Pancreas (tissue), 10 donors: ENCODE measurements at regions not wholly inside any gene's neighbourhood (a gene's known extent, or its start where the extent isn't known, plus 50 kb on each side); places are given as distances from the start of the nearest gene placed in this dataset.

Experiments
- ATAC-seq, 4 donors: fragments of 200-7000 bp; cut with Tn5 transposase; one replicate each; pipeline versions ENCODE4 v1.8.0 to v1.9.1; 2020; ENCODE audit warnings: mild to moderate bottlenecking in 4 of 4, moderate library complexity in 4 of 4
- DNase-seq, 6 donors: peaks; one replicate each; pipeline ENCODE4 v3.0.0-alpha.2; 2020
- FAIRE-seq: peaks from 2 replicates; lab custom pipeline; 2012; peaks lifted over from hg19 to GRCh38; lab: Jason Lieb, UNC
- H3K27ac ChIP-seq, 4 donors: fragments of 200-600 bp; sonication (generic); 1 replicate in 3 of 4; 2 replicates in 1 of 4; pipeline versions ENCODE4 v1.5.0 to v1.8.0; 2020
- H3K27me3 ChIP-seq, 4 donors: fragments of 200-600 bp; one replicate each; pipeline ENCODE4 v1.8.0; 2021
- H3K36me3 ChIP-seq, 3 donors: fragments of 200-600 bp; sonication (generic) in 1 of 3; one replicate each; pipeline versions ENCODE4 v1.5.0 to v1.8.0; 2020 to 2021
- H3K4me1 ChIP-seq, 3 donors: fragments of 200-600 bp; one replicate each; pipeline ENCODE4 v1.8.0; 2021
- H3K4me3 ChIP-seq, 4 donors: fragments of 200-600 bp; sonication (generic) in 2 of 4; one replicate each; pipeline versions ENCODE4 v1.5.0 to v1.8.0; 2020 to 2021
- H3K9me3 ChIP-seq, 4 donors: fragments of 200-600 bp; one replicate each; pipeline ENCODE4 v1.8.0; 2021
- WGBS, 2 donors: extraction: QIAGEN DNeasy Blood & Tissue Kit; methylation state at CpG; one replicate each; pipeline ENCODE4 v1.1.7; 2013; 5-methylcytosine and 5-hydroxymethylcytosine counted together
- intact Hi-C, 3 donors: fragments of 100-400 bp; cut with DNase I; formaldehyde crosslinking; loops; one replicate each; pipeline versions ENCODE4 v1.11.1 to v1.14.2; 2022
- TF ChIP-seq, protein P1 (sequence below), 4 donors: fragments of 200-600 bp; sonication (generic) in 3 of 4; IDR thresholded peaks; one replicate each; pipeline versions ENCODE4 v1.5.0 to v1.8.0; 2021; ENCODE audit warnings: antibody characterized with exemption in 4 of 4
- donor health status: healthy with polysubstance abuse.
- donor health status: DM: no; HTN: no; CAD: no; lungs with moderate emphysema.
- donor health status: DM: no; HTN: no; CAD: no.
- donor health status: control.
- donor health status: control.
- donor health status: Bipolar disorder and iron deficiency.
- donor health status: DM: yes; HTN: yes; CAD: no.
- donor health status: DM: no; HTN: no; CAD: no.
- donor health status: DM: no; HTN: no; CAD: no.
- donor health status: DM: yes; HTN: yes; CAD: no.

DNA sequence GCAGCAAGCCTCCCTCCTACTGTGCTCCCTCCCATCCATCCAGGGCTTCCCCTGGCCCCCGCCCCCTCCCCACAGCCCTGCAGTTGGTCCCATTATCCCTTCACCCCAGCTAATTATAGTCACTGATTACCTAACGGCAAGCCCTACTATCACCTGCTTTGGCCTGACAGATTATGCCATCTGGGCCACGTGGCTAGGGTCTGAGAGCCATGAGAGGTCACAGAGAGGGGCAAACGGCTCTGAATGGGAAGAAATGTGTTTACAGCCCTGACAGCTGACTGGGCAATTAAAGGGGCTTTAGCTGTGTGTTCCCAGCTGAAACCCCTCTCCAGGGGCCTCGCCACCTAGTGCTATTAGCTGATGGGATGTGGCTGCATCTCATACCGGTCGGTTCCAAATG, 134.4 kb upstream of the CPEB2 start:
- intact Hi-C loops = no loop called here
- H3K4me1 ChIP-seq = peaks cover 0 to 3% (median 0%) of the 10 kb centered on the region in 3 donors
- ATAC-seq (no peak), FAIRE-seq (no peak), DNase-seq (no peak)
- 60 to 62% methylated on average over 6 to 7 of the region's 7 CpGs for WGBS, 2 donors
- no peaks in the 10 kb centered on the region for H3K36me3 ChIP-seq
- H3K4me3 ChIP-seq = no peak overlapping the region
- TF ChIP-seq, protein P1, sequence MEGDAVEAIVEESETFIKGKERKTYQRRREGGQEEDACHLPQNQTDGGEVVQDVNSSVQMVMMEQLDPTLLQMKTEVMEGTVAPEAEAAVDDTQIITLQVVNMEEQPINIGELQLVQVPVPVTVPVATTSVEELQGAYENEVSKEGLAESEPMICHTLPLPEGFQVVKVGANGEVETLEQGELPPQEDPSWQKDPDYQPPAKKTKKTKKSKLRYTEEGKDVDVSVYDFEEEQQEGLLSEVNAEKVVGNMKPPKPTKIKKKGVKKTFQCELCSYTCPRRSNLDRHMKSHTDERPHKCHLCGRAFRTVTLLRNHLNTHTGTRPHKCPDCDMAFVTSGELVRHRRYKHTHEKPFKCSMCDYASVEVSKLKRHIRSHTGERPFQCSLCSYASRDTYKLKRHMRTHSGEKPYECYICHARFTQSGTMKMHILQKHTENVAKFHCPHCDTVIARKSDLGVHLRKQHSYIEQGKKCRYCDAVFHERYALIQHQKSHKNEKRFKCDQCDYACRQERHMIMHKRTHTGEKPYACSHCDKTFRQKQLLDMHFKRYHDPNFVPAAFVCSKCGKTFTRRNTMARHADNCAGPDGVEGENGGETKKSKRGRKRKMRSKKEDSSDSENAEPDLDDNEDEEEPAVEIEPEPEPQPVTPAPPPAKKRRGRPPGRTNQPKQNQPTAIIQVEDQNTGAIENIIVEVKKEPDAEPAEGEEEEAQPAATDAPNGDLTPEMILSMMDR (IDR thresholded peaks at IDR 0.05) = no peak
- no peak overlapping the region for H3K27ac ChIP-seq
- no peaks in the 10 kb centered on the region for H3K27me3 ChIP-seq
- H3K9me3 ChIP-seq = no peaks in the 10 kb centered on the region

DNA sequence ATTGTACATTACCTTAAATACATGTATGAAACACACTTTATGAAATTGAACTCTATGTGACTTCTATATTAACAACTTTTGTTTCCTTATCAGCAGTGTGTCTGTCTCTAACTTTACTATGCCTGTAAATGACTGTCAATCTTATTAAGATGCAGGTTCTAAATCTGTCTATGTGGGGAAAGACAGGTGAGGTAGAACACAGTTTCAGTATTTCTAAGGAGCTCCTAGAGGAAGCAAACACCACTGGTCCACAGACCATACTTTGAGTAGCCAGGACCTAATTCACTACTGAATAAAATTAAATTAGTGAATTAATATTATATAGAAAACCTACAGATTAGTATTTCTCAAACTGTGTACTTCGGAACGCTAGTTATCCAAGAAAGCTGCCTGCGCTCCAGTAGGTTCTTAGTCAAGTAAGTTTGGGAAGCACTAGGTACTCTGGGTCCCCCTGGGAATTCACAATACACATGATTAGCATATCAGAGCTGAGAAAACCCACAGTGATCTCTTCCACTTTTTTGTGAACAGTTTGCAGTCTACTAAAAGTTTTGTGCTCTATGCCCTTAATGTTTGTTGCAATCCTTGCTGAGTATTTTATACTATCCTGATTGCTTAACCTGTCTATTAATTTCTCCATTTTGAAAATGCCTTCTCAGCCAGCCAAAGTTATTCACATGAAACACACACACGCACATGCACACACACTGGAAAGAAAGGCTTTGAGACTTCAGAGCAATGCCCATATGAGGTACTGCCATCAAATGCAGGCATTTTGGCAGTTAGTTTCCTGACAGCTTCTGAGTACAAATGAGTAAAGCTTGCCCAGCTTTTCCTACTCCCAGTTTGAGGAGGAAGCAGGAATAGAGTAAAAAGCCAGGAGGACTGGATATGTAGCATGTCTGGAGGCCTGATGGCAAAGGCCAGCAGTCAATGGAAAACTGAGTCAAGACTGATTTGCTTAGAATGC, 133.6 kb upstream of the CPEB2 start:
- H3K27me3 ChIP-seq = no peaks in the 10 kb centered on the region
- DNase-seq = no peak
- 95 to 98% methylated on average over 4 of the region's 4 CpGs for WGBS, 2 donors
- no peaks in the 10 kb centered on the region for H3K36me3 ChIP-seq
- FAIRE-seq = no peak
- intact Hi-C loops = no loop called here
- no peak overlapping the region for H3K27ac ChIP-seq
- H3K4me1 ChIP-seq = peaks cover 0 to 3% (median 0%) of the 10 kb centered on the region in 3 donors
- no peaks in the 10 kb centered on the region for H3K9me3 ChIP-seq
- ATAC-seq = no peak
- TF ChIP-seq, protein P1 (IDR thresholded peaks at IDR 0.05) = no peak
- H3K4me3 ChIP-seq = no peak overlapping the region

DNA sequence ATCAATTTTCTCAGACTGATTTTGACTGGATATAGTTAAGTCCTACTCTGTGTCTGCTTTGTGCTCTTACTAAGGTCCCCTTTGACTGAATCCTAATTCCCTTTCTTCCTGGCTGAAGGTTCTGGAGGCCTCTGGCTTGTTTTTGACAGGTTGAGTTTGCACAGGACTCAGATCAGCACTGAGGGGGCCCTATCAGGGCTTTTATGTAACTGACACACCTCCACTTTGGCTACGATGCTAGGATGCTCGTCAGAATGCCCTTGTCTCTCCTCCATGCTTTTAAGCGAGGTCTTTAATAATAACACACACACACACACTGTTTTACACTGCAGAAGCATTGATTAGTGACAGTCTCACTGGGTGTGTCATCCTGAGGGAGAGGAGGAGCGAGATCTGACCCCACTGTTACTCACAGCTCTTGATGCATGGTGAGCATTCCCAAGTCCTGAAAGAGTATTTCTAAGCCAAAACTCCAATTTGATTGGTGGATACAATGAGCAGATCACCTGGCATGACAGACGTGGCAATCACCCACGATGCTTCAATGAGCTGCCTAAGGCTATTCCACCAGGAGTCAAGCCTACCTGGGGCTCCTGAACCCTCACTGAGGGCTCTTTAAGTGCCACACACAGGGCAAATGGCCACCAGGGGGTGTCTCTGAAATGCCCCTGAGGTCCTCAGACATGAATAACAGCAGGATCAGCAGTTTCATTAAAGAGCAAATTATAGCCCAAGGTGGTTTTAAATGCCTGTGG, 130.4 kb upstream of the CPEB2 start:
- 54 to 66% methylated on average over 6 of the region's 6 CpGs for WGBS, 2 donors
- TF ChIP-seq, protein P1 (IDR thresholded peaks at IDR 0.05) = peak in 1 of 4 donors; percentile 12
- FAIRE-seq (no peak), DNase-seq (peak in 2 of 6 donors; percentile 14 to 63), ATAC-seq (peak in 3 of 4 donors; percentile 53 to 55 (median 55))
- H3K27ac ChIP-seq = no peak overlapping the region
- H3K27me3 ChIP-seq = no peaks in the 10 kb centered on the region
- H3K36me3 ChIP-seq = no peaks in the 10 kb centered on the region
- no peak overlapping the region for H3K4me3 ChIP-seq
- no peaks in the 10 kb centered on the region for H3K4me1 ChIP-seq
- intact Hi-C loops = no loop called here
- H3K9me3 ChIP-seq = no peaks in the 10 kb centered on the region

DNA sequence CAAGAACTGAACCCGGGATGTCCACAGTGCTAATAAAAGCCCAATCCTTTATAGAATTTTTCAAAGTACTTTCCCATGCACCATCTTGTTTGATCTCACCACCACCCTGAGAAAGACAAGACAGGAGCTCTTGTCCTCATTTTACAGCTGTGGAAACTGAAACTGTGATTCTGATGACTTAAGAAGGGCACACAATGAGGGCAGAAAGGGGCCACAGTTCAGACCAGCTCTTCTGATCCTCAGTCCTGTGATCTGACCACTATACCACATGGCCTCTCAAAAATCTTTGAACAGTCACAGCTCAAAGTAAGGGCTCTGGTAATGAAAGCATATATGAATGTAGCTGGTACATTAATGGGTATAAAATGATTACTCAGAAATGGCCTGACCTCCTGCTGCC, 127.3 kb upstream of the CPEB2 start:
- H3K4me3 ChIP-seq = no peak overlapping the region
- ATAC-seq (no peak), FAIRE-seq (no peak), DNase-seq (no peak)
- no peaks in the 10 kb centered on the region for H3K9me3 ChIP-seq
- no peaks in the 10 kb centered on the region for H3K36me3 ChIP-seq
- no peaks in the 10 kb centered on the region for H3K27me3 ChIP-seq
- TF ChIP-seq, protein P1 (IDR thresholded peaks at IDR 0.05) = no peak
- H3K4me1 ChIP-seq = no peaks in the 10 kb centered on the region
- intact Hi-C loops = no loop called here
- H3K27ac ChIP-seq = no peak overlapping the region
- WGBS, 2 donors = 65 to 78% methylated on average over 1 of the region's 1 CpG
